GM04503 (cell line): ENCODE measurements at regions not wholly inside any gene's neighbourhood (a gene's known extent, or its start where the extent isn't known, plus 50 kb on each side); places are given as distances from the start of the nearest gene placed in this dataset.

Experiments
- DNase-seq: peaks from one replicate; pipeline ENCODE4 v3.0.0-alpha.2; 2012; ENCODE audit warnings: low read depth

DNA sequence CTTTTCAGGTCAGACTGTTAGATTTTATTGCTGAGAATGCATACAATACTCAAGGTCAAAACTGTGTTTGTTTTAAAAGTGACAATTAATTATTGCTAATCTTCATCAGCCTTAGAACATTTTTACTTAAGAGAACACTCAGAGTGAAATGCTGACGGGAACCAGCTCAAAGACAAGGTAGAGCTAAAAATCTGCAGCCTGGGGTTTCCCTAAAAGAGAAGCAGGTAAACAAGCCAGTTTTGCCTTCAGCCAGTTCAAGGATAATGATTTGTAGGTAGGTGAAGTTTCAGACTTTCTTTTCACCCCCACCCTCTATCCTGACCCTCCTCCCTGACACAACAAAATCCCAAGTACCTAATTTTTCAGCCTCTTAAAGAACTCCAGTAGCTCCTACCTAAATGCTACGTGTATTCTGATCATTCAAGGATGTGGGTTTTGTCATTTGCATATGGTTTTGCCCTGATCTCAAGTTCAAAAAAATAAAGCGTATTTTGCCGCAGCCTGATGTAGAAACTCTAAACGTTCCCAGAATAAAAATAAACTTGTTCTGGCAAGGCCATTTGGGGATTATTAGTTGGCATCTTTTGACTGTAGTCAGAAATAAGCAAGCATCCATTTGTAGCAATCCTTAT lies 407.2 kb downstream of the EFNA5 start:
- no peak for DNase-seq

DNA sequence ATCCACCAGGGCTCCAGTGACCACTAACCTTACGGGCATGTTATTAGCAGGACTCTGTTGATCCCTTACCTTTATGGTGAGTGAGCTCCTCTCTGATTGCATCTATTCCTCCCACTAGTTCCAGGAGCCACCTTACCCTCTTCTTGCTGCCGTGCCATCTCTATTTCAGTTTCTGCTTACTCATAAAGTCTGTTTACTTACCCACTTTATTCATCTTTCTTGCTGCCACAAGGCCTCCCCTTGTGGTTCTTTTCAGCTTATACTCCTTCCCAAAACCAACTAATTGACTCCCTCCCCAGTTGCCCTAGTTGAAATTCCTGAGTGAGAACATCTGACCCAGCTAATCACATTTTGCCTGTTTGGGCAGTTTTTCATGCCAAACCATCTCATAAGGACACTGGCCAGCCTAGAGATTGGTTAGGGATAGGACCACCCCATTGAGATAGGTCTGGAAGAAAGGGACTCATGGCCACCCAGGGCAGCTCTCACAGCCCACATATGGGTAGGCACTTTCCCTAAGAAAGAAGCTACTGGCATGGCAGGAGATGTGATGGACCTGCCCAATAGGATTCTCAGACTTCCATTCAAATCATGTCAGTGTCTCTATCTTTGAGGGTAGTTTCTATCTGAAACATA lies 412.7 kb downstream of the EFNA5 start:
- DNase-seq = no peak

DNA sequence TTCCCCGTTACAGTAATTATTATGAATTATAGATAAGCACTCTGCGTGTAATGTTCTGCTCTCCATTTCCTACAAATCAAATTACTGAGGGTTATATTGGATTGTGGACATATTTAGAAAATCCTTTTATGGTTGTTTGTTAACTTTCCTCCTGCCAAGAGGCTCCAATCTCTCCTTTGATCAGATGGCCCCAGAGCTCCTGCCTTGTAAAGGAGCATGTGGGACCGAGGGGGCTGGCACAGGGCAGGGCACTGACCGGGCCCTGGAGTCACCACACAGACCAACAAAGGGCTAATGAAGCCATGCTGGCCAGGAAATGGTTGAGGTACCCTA lies 415.9 kb downstream of the EFNA5 start:
- no peak for DNase-seq

- no peak for DNase-seq
Observed at GRCh38 chr5:107254214-107254901, 416.4 kb downstream of the EFNA5 start.

DNA sequence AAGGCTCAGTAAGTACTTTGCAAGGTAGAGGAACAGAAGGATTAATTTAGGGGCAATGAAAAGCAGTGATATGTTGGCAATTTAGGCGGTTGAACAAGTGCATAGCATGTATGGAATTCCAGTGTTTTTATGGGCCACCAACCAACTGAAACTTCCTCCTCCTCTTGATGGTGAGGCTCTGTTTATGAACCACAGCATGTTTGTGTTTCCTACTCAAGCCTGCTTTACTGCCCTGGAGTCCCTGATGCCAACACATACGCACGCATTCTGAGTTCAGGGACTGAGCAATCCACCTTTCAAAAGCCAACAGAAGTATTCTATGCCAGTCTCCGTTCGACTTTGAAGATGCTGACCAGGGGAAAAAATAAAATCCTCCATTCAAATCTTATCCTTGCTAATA lies 417.5 kb downstream of the EFNA5 start:
- DNase-seq = no peak

- DNase-seq = no peak
Observed at GRCh38 chr5:107251151-107251550, 419.6 kb downstream of the EFNA5 start.

DNA sequence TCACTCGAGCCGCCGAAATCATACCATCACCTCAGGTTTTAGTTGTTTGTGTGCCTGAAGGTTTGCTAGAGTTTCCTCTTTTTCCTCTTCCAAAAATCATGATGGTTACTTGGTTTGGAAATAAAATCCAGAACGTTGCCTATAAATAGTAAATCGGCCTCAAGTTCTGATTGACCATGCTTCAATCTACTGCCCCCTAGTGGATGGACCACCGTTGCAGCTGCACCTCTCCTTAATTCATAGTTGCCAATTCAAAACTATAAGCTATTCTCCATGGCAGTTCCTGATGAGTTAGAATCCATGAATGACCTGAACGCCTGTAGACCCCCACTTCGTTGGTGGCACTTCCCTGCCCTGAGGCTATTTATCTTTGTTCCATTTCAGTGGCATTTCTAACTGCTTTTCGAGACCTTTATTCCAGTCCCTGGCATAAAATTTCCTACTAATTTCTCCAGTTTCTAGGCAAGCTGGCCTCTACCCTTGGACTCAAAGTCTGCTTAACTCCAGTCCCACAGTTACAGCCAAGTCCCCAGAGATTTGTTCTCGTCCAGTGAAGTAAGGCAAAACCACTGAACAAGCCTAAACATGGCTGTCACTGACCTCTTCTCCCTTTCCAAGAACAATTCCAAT lies 422.6 kb downstream of the EFNA5 start:
- no peak for DNase-seq

GRCh38 chr5:107247427-107247826 lies 423.3 kb downstream of the EFNA5 start:
- no peak for DNase-seq

DNA sequence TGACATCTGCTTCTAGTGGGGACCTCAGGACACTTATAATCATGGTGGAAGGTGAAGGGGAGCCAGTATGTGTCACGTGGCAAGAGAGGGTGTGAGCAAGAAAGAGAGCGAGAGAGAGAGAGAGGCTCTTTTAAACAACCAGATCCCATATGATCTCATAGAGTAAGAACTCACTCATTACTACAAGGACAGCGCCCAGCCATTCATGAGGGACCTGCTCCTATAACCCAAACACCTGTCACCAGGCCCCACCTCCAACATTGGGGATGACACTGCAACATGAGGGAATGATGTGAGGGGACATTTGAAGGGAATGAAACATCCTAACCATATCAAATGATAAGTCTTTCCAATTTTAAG lies 427.5 kb downstream of the EFNA5 start:
- no peak for DNase-seq

GRCh38 chr5:107242411-107243219 lies 428.1 kb downstream of the EFNA5 start:
- DNase-seq = no peak

DNA sequence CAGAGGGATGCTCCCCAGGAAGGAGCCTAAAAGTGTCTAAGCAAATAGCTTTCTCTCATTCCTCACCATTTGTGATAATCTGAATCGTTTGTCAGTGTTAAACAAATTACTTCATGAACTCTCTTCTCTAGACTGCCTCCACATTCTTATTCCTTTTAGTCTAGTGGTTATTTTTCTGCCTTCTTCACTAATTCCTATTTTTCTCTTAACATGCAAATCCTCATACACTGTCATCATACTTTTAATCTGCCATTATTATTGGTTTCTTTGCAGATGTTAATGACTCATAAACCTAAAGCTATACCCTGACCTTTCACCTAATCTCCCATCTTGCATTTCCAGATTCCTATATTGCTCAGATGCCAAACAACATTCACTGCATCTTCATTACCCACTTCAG lies 428.9 kb downstream of the EFNA5 start:
- no peak for DNase-seq

GRCh38 chr5:107235167-107235566 lies 435.6 kb downstream of the EFNA5 start:
- no peak for DNase-seq

GRCh38 chr5:107232788-107233187 lies 437.9 kb downstream of the EFNA5 start:
- no peak for DNase-seq

DNA sequence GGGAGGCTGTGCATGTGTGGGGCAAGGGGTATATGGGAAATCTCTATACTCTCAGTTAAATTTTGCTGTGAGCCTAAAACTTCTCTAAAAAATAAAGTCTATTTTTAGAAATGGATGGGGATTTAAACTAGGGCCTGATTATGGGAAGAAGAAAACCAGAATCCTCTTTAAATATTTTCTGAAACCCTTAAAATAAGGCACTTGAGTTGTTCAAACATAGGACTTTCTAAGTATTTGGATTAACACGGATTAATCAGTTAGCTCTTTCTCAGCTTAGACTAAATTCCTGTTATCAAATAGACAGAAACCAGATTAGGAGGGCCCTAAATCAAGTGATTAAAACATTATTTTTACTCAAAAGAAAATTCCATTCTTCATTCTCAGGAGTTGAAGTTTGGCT lies 438.4 kb downstream of the EFNA5 start:
- no peak for DNase-seq

GRCh38 chr5:107231191-107231590 lies 439.5 kb downstream of the EFNA5 start:
- no peak for DNase-seq

DNA sequence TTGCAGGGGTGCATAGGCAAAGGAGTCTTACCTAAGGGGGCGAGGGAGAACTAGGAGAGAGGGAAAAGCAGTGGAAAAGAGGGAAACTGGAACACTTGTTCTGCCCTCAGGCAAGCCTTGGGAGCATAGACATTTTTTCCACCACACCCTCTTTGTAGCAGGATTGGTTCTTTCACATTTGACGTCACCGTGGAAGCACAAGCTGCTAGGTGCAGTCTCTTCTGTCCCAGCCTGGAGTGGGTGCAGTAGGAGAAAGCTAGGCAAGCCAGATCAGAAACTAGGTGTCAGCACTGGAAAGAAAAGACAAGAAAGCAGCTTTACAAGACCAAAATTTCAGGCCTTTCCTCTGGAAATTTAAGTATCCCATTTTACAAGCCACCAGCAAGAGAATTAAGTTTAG lies 440.4 kb downstream of the EFNA5 start:
- no peak for DNase-seq

GRCh38 chr5:107228226-107228625 lies 442.5 kb downstream of the EFNA5 start:
- DNase-seq = no peak

DNA sequence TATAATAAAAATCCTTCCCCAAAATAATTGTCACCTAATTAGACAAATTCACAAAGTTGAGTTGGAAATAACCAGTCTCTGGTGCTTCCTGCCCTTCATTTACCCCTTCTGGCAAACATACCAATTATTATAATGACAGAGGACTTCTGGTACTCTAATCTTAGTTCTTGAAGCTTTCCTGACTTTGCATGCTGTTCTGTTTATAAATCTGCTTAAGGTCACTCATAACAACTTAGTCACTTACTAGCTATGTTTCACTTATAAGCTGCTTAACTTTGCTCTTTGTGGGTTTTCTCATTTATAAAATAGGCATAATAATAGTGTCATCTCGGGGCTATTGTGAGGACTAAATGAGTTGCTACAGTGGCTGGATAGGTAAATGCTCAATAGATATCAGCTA lies 446.5 kb downstream of the EFNA5 start:
- DNase-seq = no peak

DNA sequence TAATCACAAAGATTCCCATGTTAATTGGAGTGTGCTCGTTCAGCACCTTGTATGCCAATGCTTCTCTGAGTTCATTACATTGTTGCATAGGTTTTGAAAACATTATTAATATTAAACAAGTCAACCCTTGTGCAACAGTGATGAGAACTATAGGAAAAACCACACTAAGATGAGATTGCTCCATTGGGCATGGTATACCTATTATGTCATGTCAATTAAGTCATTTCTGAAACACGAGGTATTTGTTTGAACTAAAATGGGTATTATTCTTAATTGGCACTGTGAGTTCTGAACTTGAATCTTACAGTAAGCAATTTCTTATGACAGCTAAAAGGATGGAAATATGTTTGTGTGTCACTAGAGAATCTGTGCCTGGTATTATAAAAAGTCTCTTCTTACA lies 447.7 kb downstream of the EFNA5 start:
- DNase-seq = no peak

GRCh38 chr5:107219993-107220392 lies 450.7 kb downstream of the EFNA5 start:
- no peak for DNase-seq

GRCh38 chr5:107218457-107219193 lies 452.1 kb downstream of the EFNA5 start:
- peak; percentile 3 for DNase-seq

DNA sequence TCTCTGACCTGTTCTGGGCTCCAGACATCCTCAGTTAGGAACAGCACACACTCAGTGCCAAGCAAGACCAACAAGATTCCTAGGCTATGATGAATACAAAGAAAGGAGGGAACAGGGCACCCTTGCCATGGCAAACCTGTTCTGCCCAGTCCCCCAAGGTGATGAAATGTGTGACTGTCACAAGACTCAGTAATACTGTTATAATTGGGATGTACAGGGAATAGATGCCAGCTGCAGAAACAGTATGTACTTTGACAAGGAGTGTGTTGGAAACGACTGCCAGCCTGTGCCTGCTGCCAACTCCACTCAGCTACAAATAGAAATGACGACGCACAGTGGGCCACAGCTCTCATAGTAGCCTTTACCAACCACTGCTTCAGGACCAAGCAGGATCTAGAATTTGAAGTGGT lies 453.0 kb downstream of the EFNA5 start:
- DNase-seq = no peak
